ENCODE measurements at regions not wholly inside any gene's neighbourhood (a gene's known extent, or its start where the extent isn't known, plus 50 kb on each side); places are given as distances from the start of the nearest gene placed in this dataset.
"Not testable (repeated sequence)": the region's sequence is repeated elsewhere in the genome, so short reads cannot be mapped to it uniquely, and the experiment has no call there.

GRCh38 chr7:25069900-25070443 is 55.1 kb downstream of the CYCS start:
- peak; percentile 78 for DNase-seq

DNA sequence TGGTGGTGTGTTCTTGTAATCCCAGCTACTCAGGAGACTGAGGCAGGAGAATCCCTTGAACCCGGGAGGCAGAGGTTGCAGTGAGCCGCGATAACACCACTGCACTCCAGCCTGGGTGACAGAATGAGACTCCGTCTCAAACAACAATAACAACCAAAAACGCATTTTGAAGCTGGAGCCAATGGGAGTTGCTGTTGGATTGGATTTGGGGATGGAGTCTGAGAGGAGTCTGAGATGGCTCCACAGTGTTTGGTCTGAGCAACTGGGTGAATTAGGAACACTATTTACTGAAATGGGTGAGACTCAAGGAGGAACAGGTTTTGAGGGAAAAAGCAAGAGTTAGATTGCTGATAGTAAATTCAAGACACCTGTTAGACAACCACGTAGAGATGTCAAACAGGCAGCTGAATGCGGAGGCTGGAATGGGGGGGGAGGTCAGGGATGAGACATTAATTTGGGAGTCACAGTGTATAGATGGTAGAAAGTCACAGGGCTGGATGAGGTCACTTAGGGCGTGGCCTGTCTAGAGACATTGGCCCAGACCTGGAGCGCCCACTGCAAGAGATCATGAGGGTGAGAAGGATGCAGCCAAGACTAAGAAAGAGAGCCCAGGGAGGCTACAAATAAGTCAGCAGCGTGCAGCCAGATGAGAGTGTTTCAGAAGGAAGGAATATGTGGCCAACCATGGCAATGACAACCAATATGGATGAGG is 56.4 kb downstream of the CYCS start:
- DNase-seq, result peak; percentile 29

- no peak for DNase-seq
Observed at GRCh38 chr7:25067726-25068501, 57.1 kb downstream of the CYCS start.

DNA sequence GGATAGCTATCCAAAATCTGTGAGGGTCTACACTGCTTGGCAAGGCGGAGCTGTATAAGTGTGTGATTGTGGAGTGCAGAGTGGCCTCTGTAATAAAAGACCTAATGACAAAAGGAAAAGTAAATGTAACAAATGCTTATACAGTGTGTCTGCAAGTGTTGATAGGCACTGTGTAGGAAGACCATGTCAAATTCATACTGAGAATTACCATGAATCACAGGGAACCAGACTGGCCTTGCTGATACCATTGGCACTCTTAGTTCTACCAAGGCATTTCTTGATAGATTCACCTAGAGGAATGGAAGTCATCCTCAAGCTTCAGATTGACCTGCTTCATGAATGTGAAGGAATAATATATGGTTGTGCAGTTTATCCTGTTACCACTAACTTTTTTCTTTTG is 58.8 kb downstream of the CYCS start:
- DNase-seq, result no peak

- no peak for DNase-seq
Observed at GRCh38 chr7:25062380-25062779, 62.7 kb downstream of the CYCS start.

DNA sequence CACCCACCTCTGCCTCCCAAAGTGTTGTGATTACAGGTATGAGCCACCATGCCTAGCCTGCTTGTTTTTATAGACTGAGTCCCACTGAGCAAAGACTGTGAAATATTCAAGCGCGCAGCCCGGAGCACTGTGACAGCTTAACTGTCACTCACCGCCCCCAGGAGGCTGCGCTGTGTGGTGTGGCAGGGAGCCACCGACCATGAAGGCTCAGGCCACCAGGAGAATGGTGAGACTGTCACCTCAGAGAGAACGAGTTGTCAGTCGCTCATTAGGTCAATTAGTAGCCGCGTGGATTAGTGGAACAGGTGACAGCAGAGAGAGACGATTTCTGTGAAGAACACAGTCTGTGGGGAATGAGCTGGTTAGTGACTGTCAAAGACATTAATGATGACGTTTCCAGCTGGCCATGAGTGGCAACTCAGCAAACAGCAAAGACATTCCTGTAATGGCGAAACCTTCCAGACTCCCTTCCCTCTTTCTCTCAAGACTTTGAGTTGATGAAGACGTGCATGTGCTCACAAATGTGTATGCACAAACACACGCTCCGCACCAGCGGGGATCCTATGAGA is 64.5 kb downstream of the CYCS start:
- no peak for DNase-seq

DNA sequence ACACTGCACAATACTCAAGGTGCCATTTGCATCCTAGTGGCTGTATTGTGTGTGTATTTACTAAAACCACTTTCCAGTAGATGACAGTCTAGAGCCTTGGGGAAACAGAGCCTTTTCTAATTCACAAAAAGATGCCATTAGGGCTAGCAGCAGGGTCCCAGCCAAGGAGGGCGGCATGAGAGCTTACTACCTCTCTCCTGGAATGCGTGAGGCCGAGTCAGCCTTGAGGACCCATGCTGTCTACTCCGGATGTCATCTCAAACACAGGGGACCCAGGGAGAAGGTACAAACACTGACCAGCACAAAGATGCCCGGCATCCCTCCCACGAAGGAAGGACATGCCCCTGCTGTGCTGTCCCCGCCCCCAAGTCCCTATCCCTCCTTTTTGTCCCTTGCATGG is 65.5 kb downstream of the CYCS start:
- DNase-seq, result no peak

DNA sequence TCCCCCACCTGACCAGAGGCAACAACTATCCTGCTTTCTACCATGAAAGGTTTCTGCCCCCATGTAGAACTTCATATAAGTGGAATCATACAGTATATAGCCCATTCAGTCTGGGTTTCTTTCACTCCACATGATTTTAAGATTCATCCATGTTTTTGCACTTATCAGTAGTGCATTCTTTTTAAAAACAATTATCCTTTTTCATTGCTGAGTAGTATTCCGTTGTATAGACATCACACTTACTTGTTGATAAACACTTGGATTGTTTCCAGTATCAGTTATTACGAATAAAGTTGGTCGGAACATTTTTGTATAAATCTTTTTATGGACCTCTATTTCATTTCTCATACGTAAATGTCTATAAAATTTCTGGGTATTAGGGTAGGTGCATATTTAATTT is 68.7 kb downstream of the CYCS start:
- DNase-seq, result no peak

- no peak for DNase-seq
Observed at GRCh38 chr7:25055520-25056220, 69.4 kb downstream of the CYCS start.

DNA sequence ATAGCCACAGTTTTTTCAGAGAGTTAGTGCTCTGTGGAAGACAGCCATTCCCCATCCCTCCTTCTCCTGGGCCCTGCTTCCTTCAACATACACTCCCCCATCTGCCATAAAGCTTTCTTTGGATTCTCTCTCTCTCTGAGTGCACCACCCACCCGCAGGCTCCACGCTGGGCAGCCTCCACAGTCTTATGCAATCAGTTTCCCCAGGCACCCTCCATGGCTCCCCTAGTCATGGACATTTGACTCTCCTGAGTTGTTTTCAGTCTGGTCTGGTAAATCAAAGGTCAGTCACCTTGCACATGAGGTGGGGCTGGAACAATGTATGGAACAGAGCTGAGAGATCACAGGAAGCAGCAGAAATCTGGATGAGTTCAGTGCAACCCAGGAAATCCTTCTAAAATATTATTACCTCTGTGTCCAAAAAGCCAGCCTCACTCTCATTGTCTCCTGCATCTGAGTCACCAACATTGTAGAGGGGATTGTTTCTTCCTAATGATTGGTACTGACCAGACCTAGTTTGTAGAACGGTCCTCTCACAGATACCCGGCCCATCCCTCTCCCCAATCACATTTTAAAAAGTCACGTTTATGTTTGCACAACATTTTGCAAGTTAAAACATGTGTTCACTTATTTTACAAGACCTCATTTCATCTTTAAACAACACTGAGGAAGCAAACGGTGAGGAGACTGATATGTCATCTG is 70.1 kb downstream of the CYCS start:
- no peak for DNase-seq

DNA sequence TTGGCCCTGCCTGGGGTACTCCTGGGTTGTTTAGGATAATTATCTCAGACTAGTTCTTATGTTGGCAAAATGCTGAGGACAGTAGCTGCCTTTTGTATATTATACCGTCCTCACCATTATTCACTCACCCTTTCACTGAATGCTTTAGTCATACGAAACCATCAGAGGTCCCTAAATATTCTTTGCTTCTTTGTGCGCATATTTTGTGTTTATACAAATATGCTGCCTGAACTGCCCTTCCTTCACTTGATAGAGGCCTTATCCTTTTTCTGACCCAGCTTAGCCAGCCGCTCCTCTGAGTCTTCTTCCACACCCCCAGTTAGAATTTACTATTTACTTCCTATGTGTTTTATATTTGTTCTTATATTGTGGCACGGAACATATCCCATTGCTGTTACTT is 70.2 kb upstream of the OSBPL3 start:
- DNase-seq, result no peak

DNA sequence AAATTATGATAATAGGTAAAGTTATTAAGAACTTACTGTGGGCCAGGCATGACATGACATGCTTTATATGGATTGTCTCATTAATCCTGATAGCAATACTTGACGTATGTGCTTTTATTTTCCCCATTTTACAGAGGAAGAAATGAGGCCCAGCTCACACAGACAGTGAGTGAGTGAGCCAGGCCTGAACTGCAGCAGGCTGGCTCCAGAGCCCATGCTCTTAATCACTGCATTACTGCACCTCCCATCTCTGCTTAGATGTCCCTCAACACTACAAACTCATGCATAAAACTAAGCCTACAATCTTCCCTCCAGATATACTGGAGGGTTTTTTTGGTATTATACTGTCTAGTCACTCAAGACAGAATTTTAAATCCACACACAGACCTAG is 68.5 kb upstream of the OSBPL3 start:
- DNase-seq, result no peak

DNA sequence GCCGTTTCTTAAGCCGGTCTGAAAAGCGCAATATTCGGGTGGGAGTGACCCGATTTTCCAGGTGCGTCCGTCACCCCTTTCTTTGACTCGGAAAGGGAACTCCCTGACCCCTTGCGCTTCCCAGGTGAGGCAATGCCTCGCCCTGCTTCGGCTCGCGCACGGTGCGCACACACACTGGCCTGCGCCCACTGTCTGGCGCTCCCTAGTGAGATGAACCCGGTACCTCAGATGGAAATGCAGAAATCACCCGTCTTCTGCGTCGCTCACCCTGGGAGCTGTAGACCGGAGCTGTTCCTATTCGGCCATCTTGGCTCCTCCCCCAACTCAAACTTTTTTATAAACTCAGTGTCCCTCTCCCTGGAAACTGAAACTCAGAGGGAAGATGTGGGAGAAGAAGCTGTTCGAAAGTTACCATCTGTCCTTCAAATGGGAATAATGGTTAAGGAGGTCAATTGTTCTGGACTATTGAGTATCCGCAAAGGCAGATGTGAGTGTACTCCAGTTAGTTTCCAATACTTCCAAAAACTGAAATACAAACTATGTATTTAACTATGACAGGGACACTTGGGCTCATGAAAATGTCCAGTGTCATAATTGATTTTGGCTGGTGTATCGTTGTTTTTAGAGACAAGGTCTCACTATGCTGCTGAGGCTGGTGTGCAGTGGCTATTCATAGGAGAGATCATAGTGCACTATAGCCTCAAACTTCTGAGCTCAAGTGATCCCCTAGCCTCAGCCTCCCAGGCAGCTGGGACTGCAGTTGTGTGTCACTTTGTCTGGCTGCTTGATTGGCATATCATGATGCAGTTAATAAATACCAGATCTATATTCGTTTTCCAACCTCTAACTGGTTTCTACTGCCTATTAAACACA is 67.8 kb upstream of the OSBPL3 start:
- not testable (repeated sequence) for DNase-seq

DNA sequence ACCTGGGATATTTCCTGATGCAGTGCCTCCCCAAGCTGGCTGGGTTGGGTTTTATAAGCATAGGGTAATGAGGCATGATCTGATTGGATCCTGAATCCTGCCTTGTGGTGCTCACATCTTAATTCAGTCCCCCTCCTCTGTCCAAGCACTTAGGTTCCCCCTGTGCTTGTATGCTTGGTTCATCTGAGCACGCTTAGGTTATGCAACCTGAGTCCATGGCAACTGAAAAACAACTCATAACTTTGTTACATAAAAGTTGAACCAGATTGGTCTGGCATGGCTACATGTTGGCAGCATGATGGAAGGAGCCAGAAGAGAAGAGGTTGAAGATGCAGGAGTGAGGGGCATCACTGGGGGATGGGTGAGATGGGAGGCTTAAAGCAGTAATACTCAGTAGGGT is 57.3 kb upstream of the OSBPL3 start:
- DNase-seq, result no peak

GRCh38 chr7:25035274-25035673 is 55.3 kb upstream of the OSBPL3 start:
- DNase-seq, result no peak

DNA sequence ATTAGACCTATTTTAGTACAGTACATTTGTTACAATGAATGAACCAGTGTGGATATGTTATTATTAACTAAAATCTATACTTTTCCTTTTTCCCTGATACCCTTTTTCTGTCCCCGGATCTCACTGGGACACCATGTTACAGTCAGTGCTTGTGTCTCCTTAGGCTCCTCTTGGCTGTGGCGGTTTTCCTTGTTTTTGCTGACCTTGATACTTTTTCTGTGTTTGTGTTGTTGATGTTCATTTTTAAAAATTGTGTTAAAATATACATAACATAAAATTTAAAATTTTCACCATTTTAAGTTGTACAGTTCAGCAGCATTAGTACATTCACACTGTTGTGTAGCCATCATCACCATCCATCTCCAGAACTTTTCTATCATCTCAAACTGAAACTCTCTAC is 54.2 kb upstream of the OSBPL3 start:
- no peak for DNase-seq

DNA sequence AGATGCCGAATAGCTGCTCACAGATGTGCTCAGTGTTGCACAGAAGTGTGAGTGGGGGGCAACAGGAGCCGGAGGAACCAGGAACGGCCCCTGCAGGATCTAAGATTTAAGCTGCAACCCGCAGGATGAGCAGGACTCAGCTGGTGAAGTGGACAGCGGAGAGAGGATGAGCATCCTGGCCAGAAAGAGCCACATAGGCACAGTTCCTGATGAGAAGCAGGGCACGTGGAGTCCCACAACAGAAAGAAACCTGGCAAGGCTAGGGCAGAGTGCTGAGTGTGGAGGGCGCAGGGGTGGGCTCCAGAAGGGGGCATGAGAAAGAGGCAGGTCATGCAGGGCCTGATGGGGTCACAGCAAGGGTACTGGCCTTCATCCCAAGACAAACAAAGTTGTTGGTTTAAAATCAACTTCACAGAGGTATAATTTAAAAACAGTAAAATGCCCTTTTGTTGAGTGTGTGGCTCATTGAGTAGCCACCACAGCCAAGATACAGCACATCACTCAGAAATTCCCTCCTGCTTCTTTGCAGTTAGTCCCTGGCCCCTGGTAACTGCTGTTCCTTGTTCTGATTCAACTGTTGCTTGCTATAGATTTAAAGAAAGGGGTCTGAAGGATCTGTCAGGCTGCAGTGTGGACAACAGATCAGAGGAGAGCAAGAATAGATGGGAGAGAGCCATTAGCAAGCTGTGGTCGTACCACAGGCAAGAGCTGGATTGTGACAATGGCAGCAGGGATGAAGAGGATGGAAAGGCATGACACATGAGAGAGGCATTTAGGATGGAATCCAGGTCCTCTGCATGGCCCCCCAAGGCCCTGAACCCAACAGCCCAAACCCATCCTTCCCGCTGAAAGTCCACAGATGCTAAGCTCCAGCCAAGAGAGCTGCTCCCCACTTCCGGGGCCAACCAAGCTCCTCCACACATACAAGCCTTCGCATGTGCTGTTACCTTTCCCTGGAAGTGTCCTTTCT is 53.1 kb upstream of the OSBPL3 start:
- no peak for DNase-seq

GRCh38 chr7:25031432-25031831 is 51.5 kb upstream of the OSBPL3 start:
- no peak for DNase-seq

DNA sequence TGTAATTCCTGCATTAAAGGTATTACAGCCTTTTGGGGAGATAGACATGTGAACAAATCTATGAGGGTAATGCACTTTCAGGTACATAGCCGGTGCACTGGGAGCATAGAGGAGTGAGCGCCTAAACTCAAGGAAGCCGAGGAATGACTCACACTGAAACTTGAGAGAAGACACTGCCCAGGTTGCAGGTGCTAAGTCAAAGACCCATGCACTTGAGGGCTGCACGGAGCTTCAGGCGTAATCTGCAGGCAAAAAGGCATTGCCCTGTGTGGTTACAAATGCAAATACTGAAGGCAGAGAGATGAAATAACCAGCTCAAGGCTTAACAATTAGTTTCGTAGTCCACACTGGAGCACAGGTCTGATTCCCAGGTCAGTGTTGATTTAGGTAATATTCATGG is 51.0 kb upstream of the OSBPL3 start:
- DNase-seq, result no peak

Measured in suppressor macrophage treated with lipopolysaccharide for 4 hours (primary cell).